ENCODE measurements at regions not wholly inside any gene's neighbourhood (a gene's known extent, or its start where the extent isn't known, plus 50 kb on each side); places are given as distances from the start of the nearest gene placed in this dataset.

- 34% methylated on average over 8 of the region's 17 CpGs for WGBS (ENCODE audit: low lambda C conversion rate)
- Histone ChIP-seq H3K9me2 (no peaks in the 10 kb centered on the region), H4K20me1 (ENCODE audit: insufficient read depth) (no peaks in the 10 kb centered on the region), H3K27ac (ENCODE audit: low read depth in 2 of 2, low read length in 1 of 2) (no peak overlapping the region), H3K27me3 (ENCODE audit: insufficient read depth) (no peaks in the 10 kb centered on the region), H3K79me2 (ENCODE audit: insufficient read depth) (no peaks in the 10 kb centered on the region), H2AFZ (ENCODE audit: low read depth) (no peak overlapping the region), H3K4me3 (ENCODE audit: low read depth in 2 of 2, low read length in 1 of 2) (no peak overlapping the region), H3F3A (replicated peaks; ENCODE audit: insufficient read depth) (no peaks in the 10 kb centered on the region), H3K9ac (no peak overlapping the region), H3K4me2 (no peak overlapping the region), H3K4me1 (ENCODE audit: control insufficient read depth in 1 of 2, insufficient read depth in 2 of 2, low read depth in 1 of 2, low read length in 1 of 2) (no peaks in the 10 kb centered on the region), H3K9me3 (no peaks in the 10 kb centered on the region), H3K36me3 (replicated peaks in 1 of 2; ENCODE audit: control insufficient read depth in 1 of 2, insufficient read depth in 2 of 2, low read length in 1 of 2) (no peaks in the 10 kb centered on the region)
- DNase-seq, result no peak
- ChIA-PET POLR2A (no interaction called here), CTCF (no interaction called here)
- no peak for TF ChIP-seq JUND (IDR thresholded peaks at IDR 0.05)
- no peak for TF ChIP-seq MAX (IDR thresholded peaks at IDR 0.05; ENCODE audit: low read depth)
- TF ChIP-seq FOXJ3 (CRISPR knock-in tag; IDR thresholded peaks at IDR 0.05), result no peak
- TF ChIP-seq FOSL2 (IDR thresholded peaks at IDR 0.05; ENCODE audit: borderline replicate concordance, low read depth), result no peak
- no peak for TF ChIP-seq TEAD4 (IDR thresholded peaks at IDR 0.05; ENCODE audit: borderline replicate concordance, insufficient read depth)
- TF ChIP-seq FOXM1 (IDR thresholded peaks at IDR 0.05; ENCODE audit: low read depth), result no peak
- no peak for TF ChIP-seq TAF1 (IDR thresholded peaks at IDR 0.05; ENCODE audit: borderline replicate concordance, low read depth, low read length)
- TF ChIP-seq MXI1 (IDR thresholded peaks at IDR 0.05; ENCODE audit: low read depth, low read length), result no peak
- no peak for TF ChIP-seq REST (IDR thresholded peaks at IDR 0.05; ENCODE audit: low read depth, low read length)
These were observed 371.6 kb upstream of the MKI67 start for GRCh38 chr10:128497660-128498377.

GRCh38 chr10:128498378-128498730 is 372.1 kb upstream of the MKI67 start:
- Histone ChIP-seq H4K20me1 (ENCODE audit: insufficient read depth) (no peaks in the 10 kb centered on the region), H3K36me3 (replicated peaks in 1 of 2; ENCODE audit: control insufficient read depth in 1 of 2, insufficient read depth in 2 of 2, low read length in 1 of 2) (no peaks in the 10 kb centered on the region), H3K79me2 (ENCODE audit: insufficient read depth) (no peaks in the 10 kb centered on the region), H3K4me2 (no peak overlapping the region), H3K9me2 (no peaks in the 10 kb centered on the region), H2AFZ (ENCODE audit: low read depth) (no peak overlapping the region), H3F3A (replicated peaks; ENCODE audit: insufficient read depth) (no peaks in the 10 kb centered on the region), H3K4me1 (ENCODE audit: control insufficient read depth in 1 of 2, insufficient read depth in 2 of 2, low read depth in 1 of 2, low read length in 1 of 2) (no peaks in the 10 kb centered on the region), H3K9ac (no peak overlapping the region), H3K9me3 (no peaks in the 10 kb centered on the region), H3K27me3 (ENCODE audit: insufficient read depth) (no peaks in the 10 kb centered on the region), H3K27ac (ENCODE audit: low read depth in 2 of 2, low read length in 1 of 2) (no peak overlapping the region), H3K4me3 (ENCODE audit: low read depth in 2 of 2, low read length in 1 of 2) (no peak overlapping the region)
- TF ChIP-seq RAD21 (IDR thresholded peaks at IDR 0.05; ENCODE audit: low read length) (no peak), GABPA (IDR thresholded peaks at IDR 0.05; ENCODE audit: low read depth) (no peak), NRF1 (IDR thresholded peaks at IDR 0.05; ENCODE audit: low read depth, low read length) (no peak), FOSL2 (IDR thresholded peaks at IDR 0.05; ENCODE audit: borderline replicate concordance, low read depth) (no peak)
- POLR2A ChIA-PET, result no interaction called here
- 20% methylated on average over 2 of the region's 3 CpGs for WGBS (ENCODE audit: low lambda C conversion rate)
- CTCF ChIA-PET, result no interaction called here
- no peak for DNase-seq
